DMS 273 (cell line): ENCODE measurements at regions not wholly inside any gene's neighbourhood (a gene's known extent, or its start where the extent isn't known, plus 50 kb on each side); places are given as distances from the start of the nearest gene placed in this dataset.
"Not testable (repeated sequence)": the region's sequence is repeated elsewhere in the genome, so short reads cannot be mapped to it uniquely, and the experiment has no call there.

ENCODE experiments used
- DNase-seq: peaks from one replicate; lab custom pipeline; 2025; ENCODE audit not compliant: unreplicated experiment; lab: John Stamatoyannopoulos, UW

- no peak for DNase-seq
Measured at GRCh38 chr2:22902662-22903165, 482.3 kb upstream of the KLHL29 start.

GRCh38 chr2:22903616-22904015 lies 481.4 kb upstream of the KLHL29 start:
- DNase-seq, result no peak

GRCh38 chr2:22904126-22904684 lies 480.8 kb upstream of the KLHL29 start:
- peak; percentile 82 for DNase-seq

- DNase-seq, result no peak
Measured at GRCh38 chr2:22907330-22907729, 477.6 kb upstream of the KLHL29 start.

GRCh38 chr2:22912398-22912797 lies 472.6 kb upstream of the KLHL29 start:
- no peak for DNase-seq

GRCh38 chr2:22929998-22930397 lies 455.0 kb upstream of the KLHL29 start:
- no peak for DNase-seq

- DNase-seq, result no peak
Measured at GRCh38 chr2:22930781-22931180, 454.2 kb upstream of the KLHL29 start.

- DNase-seq, result no peak
Measured at GRCh38 chr2:22932288-22932687, 452.7 kb upstream of the KLHL29 start.

- peak; percentile 78 for DNase-seq
Measured at GRCh38 chr2:22934747-22935146, 450.2 kb upstream of the KLHL29 start.

GRCh38 chr2:22942441-22942840 lies 442.5 kb upstream of the KLHL29 start:
- no peak for DNase-seq

GRCh38 chr2:22944143-22944542 lies 440.8 kb upstream of the KLHL29 start:
- DNase-seq, result no peak

- no peak for DNase-seq
Measured at GRCh38 chr2:22946553-22946952, 438.4 kb upstream of the KLHL29 start.

- no peak for DNase-seq
Measured at GRCh38 chr2:22947741-22948140, 437.2 kb upstream of the KLHL29 start.

- no peak for DNase-seq
Measured at GRCh38 chr2:22950431-22950830, 434.5 kb upstream of the KLHL29 start.

- no peak for DNase-seq
Measured at GRCh38 chr2:22952656-22953225, 432.2 kb upstream of the KLHL29 start.

- no peak for DNase-seq
Measured at GRCh38 chr2:22957446-22957845, 427.5 kb upstream of the KLHL29 start.

GRCh38 chr2:22958308-22958707 lies 426.7 kb upstream of the KLHL29 start:
- DNase-seq, result no peak

GRCh38 chr2:22967756-22968155 lies 417.2 kb upstream of the KLHL29 start:
- no peak for DNase-seq

GRCh38 chr2:22970284-22970975 lies 414.5 kb upstream of the KLHL29 start:
- DNase-seq, result no peak

GRCh38 chr2:22970991-22971390 lies 414.0 kb upstream of the KLHL29 start:
- DNase-seq, result no peak

- DNase-seq, result no peak
Measured at GRCh38 chr2:22981785-22982184, 403.2 kb upstream of the KLHL29 start.

- not testable (repeated sequence) for DNase-seq
Measured at GRCh38 chr2:22984152-22984551, 400.8 kb upstream of the KLHL29 start.
